ENCODE measurements at regions not wholly inside any gene's neighbourhood (a gene's known extent, or its start where the extent isn't known, plus 50 kb on each side); places are given as distances from the start of the nearest gene placed in this dataset.

GRCh38 chr14:21989090-21989489 lies 315.5 kb upstream of the OR4E1 start:
- H3K27me3 ChIP-seq (ENCODE audit: insufficient read depth, low read depth): no peaks in the 10 kb centered on the region
- no peak overlapping the region for H3K4me3 ChIP-seq
- CTCF ChIA-PET: no interaction called here
- POLR2A ChIA-PET (ENCODE audit: unreplicated experiment): no interaction called here
- H3K4me2 ChIP-seq: no peak overlapping the region
- H3K36me3 ChIP-seq (ENCODE audit: low read depth): no peaks in the 10 kb centered on the region
- H4K20me1 ChIP-seq (ENCODE audit: insufficient read depth): no peaks in the 10 kb centered on the region
- DNase-seq: no peak
- no peaks in the 10 kb centered on the region for H3K79me2 ChIP-seq (ENCODE audit: low read depth)
- intact Hi-C loops (cut with micrococcal nuclease; ENCODE audit: unreplicated experiment): no loop called here
- H3K4me1 ChIP-seq (replicated peaks; ENCODE audit: insufficient read depth): no peaks in the 10 kb centered on the region
- TF ChIP-seq CTCF (conservative IDR thresholded peaks at IDR 0.05) (no peak), EZH2 (IDR thresholded peaks at IDR 0.05; ENCODE audit: low read depth) (no peak)
- no peak overlapping the region for H2AFZ ChIP-seq
- BruUV-seq (replicated peaks): no TSS peak
- H3K27ac ChIP-seq: no peak overlapping the region
- H3F3A ChIP-seq (ENCODE audit: insufficient read depth, low read depth): no peaks in the 10 kb centered on the region
- no peaks in the 10 kb centered on the region for H3K9me2 ChIP-seq (ENCODE audit: insufficient read depth)
- H3K9me3 ChIP-seq (ENCODE audit: insufficient read depth, low read depth): no peaks in the 10 kb centered on the region

GRCh38 chr14:21988413-21988812 lies 314.8 kb upstream of the OR4E1 start:
- no peaks in the 10 kb centered on the region for H3K9me3 ChIP-seq (ENCODE audit: insufficient read depth, low read depth)
- H3K9me2 ChIP-seq (ENCODE audit: insufficient read depth): no peaks in the 10 kb centered on the region
- intact Hi-C loops (cut with micrococcal nuclease; ENCODE audit: unreplicated experiment): no loop called here
- H3K36me3 ChIP-seq (ENCODE audit: low read depth): no peaks in the 10 kb centered on the region
- no peaks in the 10 kb centered on the region for H3K4me1 ChIP-seq (replicated peaks; ENCODE audit: insufficient read depth)
- BruUV-seq (replicated peaks): no TSS peak
- H3F3A ChIP-seq (ENCODE audit: insufficient read depth, low read depth): no peaks in the 10 kb centered on the region
- H3K79me2 ChIP-seq (ENCODE audit: low read depth): no peaks in the 10 kb centered on the region
- no peak overlapping the region for H3K4me3 ChIP-seq
- no peak for TF ChIP-seq CTCF (conservative IDR thresholded peaks at IDR 0.05)
- no peak for TF ChIP-seq EZH2 (IDR thresholded peaks at IDR 0.05; ENCODE audit: low read depth)
- H3K27ac ChIP-seq: no peak overlapping the region
- H4K20me1 ChIP-seq (ENCODE audit: insufficient read depth): no peaks in the 10 kb centered on the region
- ChIA-PET CTCF (interaction anchor here (0.7 kb wide), 2 partner anchors 134 to 1069 kb away, joined by 3 to 6 read pairs; no protein-coding TSS in a partner anchor), POLR2A (ENCODE audit: unreplicated experiment) (no interaction called here)
- DNase-seq: no peak
- no peaks in the 10 kb centered on the region for H3K27me3 ChIP-seq (ENCODE audit: insufficient read depth, low read depth)
- no peak overlapping the region for H2AFZ ChIP-seq
- H3K4me2 ChIP-seq: no peak overlapping the region

GRCh38 chr14:21987937-21988336 lies 314.3 kb upstream of the OR4E1 start:
- no peak overlapping the region for H3K4me2 ChIP-seq
- POLR2A ChIA-PET (ENCODE audit: unreplicated experiment): no interaction called here
- no peak for DNase-seq

More at GRCh38 chr14:21987937-21988336, 314.3 kb upstream of the OR4E1 start:
- H3K9me2 ChIP-seq (ENCODE audit: insufficient read depth): no peaks in the 10 kb centered on the region
- no peaks in the 10 kb centered on the region for H3K27me3 ChIP-seq (ENCODE audit: insufficient read depth, low read depth)
- no peaks in the 10 kb centered on the region for H3K79me2 ChIP-seq (ENCODE audit: low read depth)
- TF ChIP-seq CTCF (conservative IDR thresholded peaks at IDR 0.05) (peak; percentile 57), EZH2 (IDR thresholded peaks at IDR 0.05; ENCODE audit: low read depth) (no peak)
- no peak overlapping the region for H3K4me3 ChIP-seq
- CTCF ChIA-PET: interaction anchor here (0.7 kb wide), 2 partner anchors 135 to 1070 kb away, joined by 3 to 6 read pairs; no protein-coding TSS in a partner anchor
- no peaks in the 10 kb centered on the region for H3K36me3 ChIP-seq (ENCODE audit: low read depth)
- H3K4me1 ChIP-seq (replicated peaks; ENCODE audit: insufficient read depth): no peaks in the 10 kb centered on the region
- no peaks in the 10 kb centered on the region for H3K9me3 ChIP-seq (ENCODE audit: insufficient read depth, low read depth)
- no peak overlapping the region for H3K27ac ChIP-seq
- intact Hi-C loops (cut with micrococcal nuclease; ENCODE audit: unreplicated experiment): no loop called here
- H3F3A ChIP-seq (ENCODE audit: insufficient read depth, low read depth): no peaks in the 10 kb centered on the region
- no peak overlapping the region for H2AFZ ChIP-seq
- no TSS peak for BruUV-seq (replicated peaks)
- H4K20me1 ChIP-seq (ENCODE audit: insufficient read depth): no peaks in the 10 kb centered on the region

All from PC-9 (cell line).